ENCODE measurements at regions not wholly inside any gene's neighbourhood (a gene's known extent, or its start where the extent isn't known, plus 50 kb on each side); places are given as distances from the start of the nearest gene placed in this dataset.

DNA sequence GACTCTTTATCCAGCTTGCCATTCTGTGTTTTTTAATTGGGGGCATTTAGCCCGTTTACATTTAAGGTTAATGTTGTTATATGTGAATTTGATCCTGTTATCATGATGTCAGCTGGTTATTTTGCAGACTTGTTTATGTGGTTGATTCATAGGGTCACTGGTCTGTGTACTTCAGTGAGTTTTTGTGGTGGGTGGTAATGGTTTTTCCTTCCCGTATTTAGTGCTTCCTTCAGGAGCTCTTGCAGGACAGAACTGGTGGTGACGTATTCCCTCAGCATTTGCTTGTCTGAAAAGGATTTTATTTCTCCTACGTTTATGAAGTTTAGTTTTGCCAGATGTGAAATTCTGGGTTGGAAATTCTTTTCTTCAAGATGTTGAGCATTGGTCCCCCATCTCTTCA, 381.1 kb downstream of the MAN2A1 start:
- TF ChIP-seq, protein P1, sequence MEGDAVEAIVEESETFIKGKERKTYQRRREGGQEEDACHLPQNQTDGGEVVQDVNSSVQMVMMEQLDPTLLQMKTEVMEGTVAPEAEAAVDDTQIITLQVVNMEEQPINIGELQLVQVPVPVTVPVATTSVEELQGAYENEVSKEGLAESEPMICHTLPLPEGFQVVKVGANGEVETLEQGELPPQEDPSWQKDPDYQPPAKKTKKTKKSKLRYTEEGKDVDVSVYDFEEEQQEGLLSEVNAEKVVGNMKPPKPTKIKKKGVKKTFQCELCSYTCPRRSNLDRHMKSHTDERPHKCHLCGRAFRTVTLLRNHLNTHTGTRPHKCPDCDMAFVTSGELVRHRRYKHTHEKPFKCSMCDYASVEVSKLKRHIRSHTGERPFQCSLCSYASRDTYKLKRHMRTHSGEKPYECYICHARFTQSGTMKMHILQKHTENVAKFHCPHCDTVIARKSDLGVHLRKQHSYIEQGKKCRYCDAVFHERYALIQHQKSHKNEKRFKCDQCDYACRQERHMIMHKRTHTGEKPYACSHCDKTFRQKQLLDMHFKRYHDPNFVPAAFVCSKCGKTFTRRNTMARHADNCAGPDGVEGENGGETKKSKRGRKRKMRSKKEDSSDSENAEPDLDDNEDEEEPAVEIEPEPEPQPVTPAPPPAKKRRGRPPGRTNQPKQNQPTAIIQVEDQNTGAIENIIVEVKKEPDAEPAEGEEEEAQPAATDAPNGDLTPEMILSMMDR (IDR thresholded peaks at IDR 0.05) = no peak
- no peak for TF ChIP-seq POLR2A (IDR thresholded peaks at IDR 0.05)

All from uterus (tissue), 2 donors.